HUES64 (cell line): ENCODE measurements at regions not wholly inside any gene's neighbourhood (a gene's known extent, or its start where the extent isn't known, plus 50 kb on each side); places are given as distances from the start of the nearest gene placed in this dataset.

Source experiments
- H3K27ac ChIP-seq: 2 replicates; pipeline ENCODE4 v1.7.0; 2013; ENCODE audit warnings: low read depth, low read length, inconsistent platforms
- H3K27me3 ChIP-seq: 2 replicates; pipeline ENCODE4 v1.6.1; 2013; ENCODE audit warnings: mild to moderate bottlenecking, low read length; ENCODE audit not compliant: insufficient read depth
- H3K36me3 ChIP-seq: 2 replicates; pipeline ENCODE4 v1.6.1; 2013; ENCODE audit warnings: mild to moderate bottlenecking, low read length; ENCODE audit not compliant: insufficient read depth
- H3K4me1 ChIP-seq: 2 replicates; pipeline ENCODE4 v1.6.1; 2013; ENCODE audit warnings: mild to moderate bottlenecking, low read length, moderate library complexity; ENCODE audit not compliant: insufficient read depth
- H3K4me3 ChIP-seq: 2 replicates; pipeline ENCODE4 v1.5.1; 2013; ENCODE audit warnings: mild to moderate bottlenecking, low read length, moderate library complexity
- H3K9ac ChIP-seq: 2 replicates; pipeline ENCODE4 v1.6.1; 2013; ENCODE audit warnings: mild to moderate bottlenecking, low read depth, low read length
- H3K9me3 ChIP-seq: 2 replicates; pipeline ENCODE4 v1.6.1; 2013; ENCODE audit warnings: low read depth, low read length; ENCODE audit not compliant: insufficient read depth
- WGBS: fragments of 150-250, 120-280 bp; methylation state at CpG from one replicate; pipeline ENCODE4 v1.1.7; 2013; ENCODE audit warnings: missing lambda C conversion rate; 5-methylcytosine and 5-hydroxymethylcytosine counted together

- Histone ChIP-seq H3K4me3 (no peak overlapping the region), H3K9me3 (no peaks in the 10 kb centered on the region), H3K36me3 (no peaks in the 10 kb centered on the region), H3K27ac (no peak overlapping the region), H3K27me3 (no peaks in the 10 kb centered on the region), H3K9ac (no peak overlapping the region), H3K4me1 (peaks cover 29% of the 10 kb centered on the region; the same call in 1 of the 2 replicates)
- 87% methylated on average over 9 of the region's 10 CpGs for WGBS
Observed at GRCh38 chr4:112842513-112842912, 205.6 kb downstream of the LARP7 start.

- Histone ChIP-seq H3K27ac (no peak overlapping the region), H3K9me3 (no peaks in the 10 kb centered on the region), H3K27me3 (no peaks in the 10 kb centered on the region), H3K4me1 (peaks cover 18% of the 10 kb centered on the region; the same call in 1 of the 2 replicates), H3K9ac (no peak overlapping the region), H3K4me3 (no peak overlapping the region), H3K36me3 (no peaks in the 10 kb centered on the region)
- 96% methylated on average over 2 of the region's 3 CpGs for WGBS
Observed at GRCh38 chr4:112845386-112845785, 204.1 kb upstream of the ANK2 start.

- H3K4me1 ChIP-seq, result peaks cover 7% of the 10 kb centered on the region; the same call in 1 of the 2 replicates
- H3K4me3 ChIP-seq, result no peak overlapping the region
- H3K9ac ChIP-seq, result no peak overlapping the region
- WGBS, result 94% methylated on average over 4 of the region's 4 CpGs
- no peaks in the 10 kb centered on the region for H3K27me3 ChIP-seq
- H3K27ac ChIP-seq, result no peak overlapping the region
- H3K9me3 ChIP-seq, result no peaks in the 10 kb centered on the region
- H3K36me3 ChIP-seq, result no peaks in the 10 kb centered on the region
Observed at GRCh38 chr4:112847045-112847444, 202.4 kb upstream of the ANK2 start.

GRCh38 chr4:112847781-112848180, 201.7 kb upstream of the ANK2 start:
- no peaks in the 10 kb centered on the region for H3K36me3 ChIP-seq
- no peaks in the 10 kb centered on the region for H3K27me3 ChIP-seq
- peaks cover 2% of the 10 kb centered on the region; the same call in 1 of the 2 replicates for H3K4me1 ChIP-seq
- H3K4me3 ChIP-seq, result no peak overlapping the region
- WGBS, result 99% methylated on average over 4 of the region's 4 CpGs
- no peaks in the 10 kb centered on the region for H3K9me3 ChIP-seq
- H3K27ac ChIP-seq, result no peak overlapping the region
- H3K9ac ChIP-seq, result no peak overlapping the region

- Histone ChIP-seq H3K27me3 (no peaks in the 10 kb centered on the region), H3K9me3 (no peaks in the 10 kb centered on the region), H3K4me1 (peaks cover under 1% of the 10 kb centered on the region; the same call in 1 of the 2 replicates), H3K9ac (no peak overlapping the region), H3K4me3 (no peak overlapping the region), H3K27ac (no peak overlapping the region), H3K36me3 (no peaks in the 10 kb centered on the region)
Observed at GRCh38 chr4:112848911-112849310, 200.5 kb upstream of the ANK2 start.

GRCh38 chr4:112852601-112853000, 196.9 kb upstream of the ANK2 start:
- no peak overlapping the region for H3K27ac ChIP-seq
- H3K4me3 ChIP-seq, result no peak overlapping the region
- H3K27me3 ChIP-seq, result no peaks in the 10 kb centered on the region
- H3K4me1 ChIP-seq, result peaks cover 19% of the 10 kb centered on the region
- no peaks in the 10 kb centered on the region for H3K9me3 ChIP-seq
- H3K36me3 ChIP-seq, result no peaks in the 10 kb centered on the region
- no peak overlapping the region for H3K9ac ChIP-seq
- WGBS, result 95% methylated on average over 3 of the region's 4 CpGs

- no peaks in the 10 kb centered on the region for H3K27me3 ChIP-seq
- no peak overlapping the region for H3K9ac ChIP-seq
- H3K9me3 ChIP-seq, result no peaks in the 10 kb centered on the region
- H3K36me3 ChIP-seq, result no peaks in the 10 kb centered on the region
- H3K4me1 ChIP-seq, result peaks cover 30% of the 10 kb centered on the region
- 92% methylated on average over 2 of the region's 3 CpGs for WGBS
- H3K27ac ChIP-seq, result no peak overlapping the region
- H3K4me3 ChIP-seq, result no peak overlapping the region
Observed at GRCh38 chr4:112853662-112854256, 195.7 kb upstream of the ANK2 start.

- Histone ChIP-seq H3K27me3 (no peaks in the 10 kb centered on the region), H3K4me3 (no peak overlapping the region), H3K27ac (no peak overlapping the region), H3K36me3 (no peaks in the 10 kb centered on the region), H3K9me3 (no peaks in the 10 kb centered on the region), H3K4me1 (peaks cover 37% of the 10 kb centered on the region), H3K9ac (no peak overlapping the region)
Observed at GRCh38 chr4:112854420-112854819, 195.0 kb upstream of the ANK2 start.

- H3K4me3 ChIP-seq, result no peak overlapping the region
- H3K36me3 ChIP-seq, result no peaks in the 10 kb centered on the region
- no peak overlapping the region for H3K9ac ChIP-seq
- 93% methylated on average over 3 of the region's 3 CpGs for WGBS
- H3K27ac ChIP-seq, result no peak overlapping the region
- H3K4me1 ChIP-seq, result peaks cover 43% of the 10 kb centered on the region
- no peaks in the 10 kb centered on the region for H3K9me3 ChIP-seq
- H3K27me3 ChIP-seq, result no peaks in the 10 kb centered on the region
Observed at GRCh38 chr4:112855058-112855457, 194.4 kb upstream of the ANK2 start.

- WGBS, result 100% methylated on average over 1 of the region's 1 CpG
- Histone ChIP-seq H3K27me3 (no peaks in the 10 kb centered on the region), H3K4me1 (peaks cover 65% of the 10 kb centered on the region), H3K27ac (peak overlapping the region; percentile 29; the same call in 1 of the 2 replicates), H3K4me3 (no peak overlapping the region), H3K36me3 (no peaks in the 10 kb centered on the region), H3K9me3 (no peaks in the 10 kb centered on the region), H3K9ac (no peak overlapping the region)
Observed at GRCh38 chr4:112857461-112857860, 192.0 kb upstream of the ANK2 start.

- Histone ChIP-seq H3K4me1 (peaks cover 72% of the 10 kb centered on the region), H3K36me3 (no peaks in the 10 kb centered on the region), H3K4me3 (no peak overlapping the region), H3K27me3 (no peaks in the 10 kb centered on the region), H3K9ac (no peak overlapping the region), H3K27ac (no peak overlapping the region), H3K9me3 (no peaks in the 10 kb centered on the region)
- no CpG with 5 or more reads among the region's 3 CpGs for WGBS
Observed at GRCh38 chr4:112858751-112859150, 190.7 kb upstream of the ANK2 start.
